ENCODE measurements at regions not wholly inside any gene's neighbourhood (a gene's known extent, or its start where the extent isn't known, plus 50 kb on each side); places are given as distances from the start of the nearest gene placed in this dataset.
"Not testable (repeated sequence)": the region's sequence is repeated elsewhere in the genome, so short reads cannot be mapped to it uniquely, and the experiment has no call there.

- DNase-seq (ENCODE audit: low read depth) = no peak
Observed at GRCh38 chr5:96133341-96134079, 171.9 kb upstream of the ELL2 start.

GRCh38 chr5:96129276-96129675 lies 167.6 kb upstream of the ELL2 start:
- no peak for DNase-seq (ENCODE audit: low read depth)

GRCh38 chr5:96128204-96128864 lies 166.7 kb upstream of the ELL2 start:
- no peak for DNase-seq (ENCODE audit: low read depth)

GRCh38 chr5:96127538-96127937 lies 165.9 kb upstream of the ELL2 start:
- no peak for DNase-seq (ENCODE audit: low read depth)

- no peak for DNase-seq (ENCODE audit: low read depth)
Observed at GRCh38 chr5:96125231-96125891, 163.7 kb upstream of the ELL2 start.

- DNase-seq (ENCODE audit: low read depth) = no peak
Observed at GRCh38 chr5:96124589-96124988, 162.9 kb upstream of the ELL2 start.

GRCh38 chr5:96123418-96123817 lies 161.8 kb upstream of the ELL2 start:
- no peak for DNase-seq (ENCODE audit: low read depth)

- DNase-seq (ENCODE audit: low read depth) = no peak
Observed at GRCh38 chr5:96121364-96121763, 159.7 kb upstream of the ELL2 start.

GRCh38 chr5:96120120-96120519 lies 158.5 kb upstream of the ELL2 start:
- no peak for DNase-seq (ENCODE audit: low read depth)

GRCh38 chr5:96117771-96118651 lies 156.4 kb upstream of the ELL2 start:
- no peak for DNase-seq (ENCODE audit: low read depth)

- DNase-seq (ENCODE audit: low read depth) = no peak
Observed at GRCh38 chr5:96115147-96115807, 153.6 kb upstream of the ELL2 start.

GRCh38 chr5:96114736-96115135 lies 153.1 kb upstream of the ELL2 start:
- no peak for DNase-seq (ENCODE audit: low read depth)

GRCh38 chr5:96113170-96113939 lies 151.7 kb upstream of the ELL2 start:
- no peak for DNase-seq (ENCODE audit: low read depth)

GRCh38 chr5:96112703-96113102 lies 151.1 kb upstream of the ELL2 start:
- DNase-seq (ENCODE audit: low read depth) = no peak

GRCh38 chr5:96112123-96112670 lies 150.5 kb upstream of the ELL2 start:
- DNase-seq (ENCODE audit: low read depth) = no peak

- no peak for DNase-seq (ENCODE audit: low read depth)
Observed at GRCh38 chr5:96111080-96111756, 149.6 kb upstream of the ELL2 start.

- DNase-seq (ENCODE audit: low read depth) = no peak
Observed at GRCh38 chr5:96110300-96110699, 148.6 kb upstream of the ELL2 start.

GRCh38 chr5:96108629-96109028 lies 147.0 kb upstream of the ELL2 start:
- not testable (repeated sequence) for DNase-seq (ENCODE audit: low read depth)

GRCh38 chr5:96103829-96104228 lies 142.2 kb upstream of the ELL2 start:
- DNase-seq (ENCODE audit: low read depth) = not testable (repeated sequence)

All from activated T-helper 9 cell treated with anti-CD3 and anti-CD28 coated beads, Interleukin-2, amount 50 U/mL, for 16 hours (primary cell).